ENCODE measurements at regions not wholly inside any gene's neighbourhood (a gene's known extent, or its start where the extent isn't known, plus 50 kb on each side); places are given as distances from the start of the nearest gene placed in this dataset.

DNA sequence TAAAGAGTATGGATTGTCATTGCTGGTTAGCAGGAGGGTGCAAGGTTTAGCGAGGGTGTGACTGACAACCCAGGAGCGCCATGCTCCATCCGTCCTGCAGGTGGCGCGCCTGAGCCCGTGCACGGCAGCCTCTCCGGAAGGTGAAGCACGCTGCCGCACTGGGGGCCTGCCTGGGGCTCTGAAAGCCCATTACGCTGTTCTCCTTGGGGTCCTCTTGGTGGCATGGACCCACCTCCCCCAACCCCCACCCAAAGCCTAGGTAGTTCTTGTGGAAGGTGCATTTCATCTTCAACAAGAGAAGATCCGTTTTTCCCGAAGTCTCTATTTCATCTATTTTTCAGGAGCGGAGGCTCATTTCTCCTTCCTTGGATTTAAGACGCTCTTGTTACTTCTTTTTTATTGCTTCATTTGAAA, 197.4 kb upstream of the KCNG1 start:
- DNase-seq = peak in 21 of 51 donors; percentile 0 to 63 (median 13)

GRCh38 chr20:51219544-51219943, 196.6 kb upstream of the KCNG1 start:
- DNase-seq = no peak

DNA sequence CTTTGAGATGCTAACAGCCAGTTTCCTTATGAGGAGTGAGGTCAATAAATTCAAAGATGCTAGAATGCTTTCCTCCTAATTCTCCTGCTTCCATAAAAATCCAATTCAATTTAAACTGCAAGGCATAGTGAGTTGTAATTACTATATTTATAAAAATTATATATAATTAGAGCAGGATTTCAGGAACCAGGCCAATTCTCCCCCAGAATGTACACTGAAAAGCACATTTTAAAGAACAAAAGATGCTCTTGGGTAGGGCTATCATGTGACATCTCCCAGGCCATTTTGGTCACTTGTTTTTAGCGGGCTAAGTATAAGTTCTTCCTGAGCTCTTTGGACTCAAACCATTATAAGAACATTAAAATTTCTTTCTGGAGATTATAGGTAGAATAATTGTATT, 195.7 kb upstream of the KCNG1 start:
- no peak for DNase-seq

- DNase-seq = no peak
Measured at GRCh38 chr20:51217347-51218045, 194.6 kb upstream of the KCNG1 start.

DNA sequence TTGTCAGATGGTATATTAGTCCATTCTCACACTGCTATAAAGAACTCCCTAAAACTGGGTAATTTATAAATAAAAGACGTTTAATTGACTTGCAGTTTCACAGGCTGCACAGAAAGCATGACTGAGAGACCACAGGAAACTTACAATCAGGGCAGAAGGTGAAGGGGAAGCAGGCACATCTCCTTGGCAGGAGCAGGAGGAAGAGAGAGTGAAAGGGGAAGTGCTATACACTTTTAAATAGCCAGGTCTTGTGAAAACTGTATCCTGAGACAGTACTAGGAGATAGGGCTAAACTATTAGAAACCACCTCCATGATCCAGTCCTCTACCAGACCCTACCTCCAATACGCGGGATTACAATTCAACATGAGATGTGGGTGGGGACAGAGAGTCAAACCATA, 193.9 kb upstream of the KCNG1 start:
- DNase-seq = no peak

DNA sequence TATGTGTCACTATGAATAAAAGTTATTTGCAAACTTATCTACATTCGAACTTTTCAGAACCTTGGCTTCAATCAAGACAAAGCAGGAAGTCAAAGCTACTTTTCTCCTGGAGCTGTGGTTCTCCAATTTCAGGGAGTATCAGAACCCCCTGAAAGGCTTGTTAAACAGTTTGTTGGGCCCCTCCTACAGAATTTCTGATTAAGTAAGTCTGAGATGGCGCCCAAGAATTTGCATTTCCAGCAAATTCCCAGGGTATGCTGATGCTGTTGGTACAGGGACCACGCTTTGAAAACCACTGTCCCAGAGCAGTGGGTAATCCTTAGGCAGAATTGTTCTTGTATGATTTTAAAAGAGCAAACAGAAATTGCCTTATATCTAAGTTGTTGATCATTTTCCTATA, 189.9 kb upstream of the KCNG1 start:
- no peak for DNase-seq

- no peak for DNase-seq
Measured at GRCh38 chr20:51211191-51211590, 188.3 kb upstream of the KCNG1 start.

GRCh38 chr20:51210084-51210483, 187.2 kb upstream of the KCNG1 start:
- DNase-seq = no peak

GRCh38 chr20:51208162-51208561, 185.3 kb upstream of the KCNG1 start:
- no peak for DNase-seq

DNA sequence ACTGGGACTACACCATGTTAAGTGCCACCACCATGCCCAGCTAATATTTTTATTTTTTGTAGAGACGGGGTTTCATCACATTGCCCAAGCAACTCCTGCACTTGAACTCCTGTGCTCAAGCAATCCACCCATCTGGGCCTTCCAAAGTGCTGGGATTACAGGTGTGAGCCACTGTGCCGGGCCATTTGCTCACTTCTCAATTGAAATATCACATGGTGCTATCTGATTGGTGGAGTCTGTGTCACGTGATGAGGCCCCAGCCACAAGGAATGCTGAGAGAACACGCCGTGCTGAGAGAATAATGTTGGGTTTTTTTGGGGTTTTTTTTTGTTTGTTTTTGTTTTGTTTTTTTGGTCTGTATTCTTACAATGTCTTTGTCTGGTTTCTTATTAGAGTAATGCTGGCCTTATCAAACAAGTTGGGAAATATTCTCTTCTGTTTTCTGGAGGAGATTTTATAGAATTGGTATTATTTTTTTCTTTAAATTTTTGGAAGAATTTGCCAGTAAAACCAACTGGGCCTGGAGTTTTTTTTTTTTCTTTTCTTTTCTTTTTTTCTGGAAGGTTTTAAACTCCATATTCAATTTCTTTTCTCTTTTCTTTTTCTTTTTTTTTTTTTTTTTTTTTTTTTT, 183.2 kb upstream of the KCNG1 start:
- DNase-seq = no peak

DNA sequence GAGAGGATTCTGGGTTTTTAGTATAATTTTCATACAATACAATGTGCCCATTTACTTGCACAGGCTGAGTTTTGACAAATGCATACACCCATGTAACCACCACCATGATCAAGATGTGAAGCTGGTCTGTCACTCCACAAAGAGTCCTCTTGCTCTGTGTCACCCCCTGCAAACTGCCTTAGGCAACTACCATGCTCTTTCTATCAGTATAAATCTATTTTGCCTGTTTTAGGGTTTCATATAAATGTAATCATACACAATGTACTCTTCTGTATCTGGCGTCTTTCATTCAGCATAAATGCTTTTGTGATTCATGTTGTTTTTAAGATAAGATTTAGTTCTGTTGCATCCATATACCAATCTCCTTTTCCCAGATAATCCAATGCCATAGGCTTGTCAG, 181.9 kb upstream of the KCNG1 start:
- no peak for DNase-seq

GRCh38 chr20:51204051-51204715, 181.3 kb upstream of the KCNG1 start:
- DNase-seq = no peak

DNA sequence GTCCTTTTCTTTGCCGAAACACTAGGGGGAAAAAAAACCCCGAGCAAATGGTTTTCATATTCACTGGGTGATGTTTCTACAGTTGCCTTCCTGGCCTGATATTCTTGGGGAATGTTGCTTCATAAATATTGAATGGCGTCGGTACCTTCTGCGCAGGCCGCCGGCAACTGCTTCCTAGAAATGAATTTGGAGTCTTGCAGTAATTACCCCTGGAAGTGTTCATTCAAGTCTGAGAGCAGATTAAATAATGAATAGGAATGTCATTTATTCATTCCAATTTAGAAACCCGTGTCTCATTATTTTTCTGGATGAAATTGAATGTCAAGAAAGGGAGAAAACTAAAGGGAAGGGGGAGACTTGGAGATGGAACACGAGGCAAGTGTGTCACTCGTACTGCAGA, 179.4 kb upstream of the KCNG1 start:
- no peak for DNase-seq

DNA sequence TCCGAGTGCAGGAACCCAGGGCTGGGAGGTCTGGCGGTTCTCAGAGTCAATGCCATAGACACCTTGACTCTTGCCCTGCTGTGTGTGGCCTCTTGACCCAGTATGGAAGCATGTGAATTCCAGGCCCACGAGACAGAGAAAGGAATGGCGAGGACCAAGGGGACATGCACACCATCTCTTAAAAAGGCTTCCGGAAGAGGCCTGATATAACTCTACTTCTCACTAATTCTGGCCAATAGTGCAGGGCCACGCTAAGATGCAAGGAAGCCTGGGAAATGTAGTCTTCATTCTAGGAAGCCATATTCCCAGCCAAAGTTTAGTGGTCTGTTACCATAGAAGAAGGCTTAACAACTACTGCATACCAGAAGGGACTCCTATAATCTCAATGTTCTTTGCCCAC, 177.0 kb upstream of the KCNG1 start:
- DNase-seq = no peak

- DNase-seq = no peak
Measured at GRCh38 chr20:51198876-51199523, 176.1 kb upstream of the KCNG1 start.

DNA sequence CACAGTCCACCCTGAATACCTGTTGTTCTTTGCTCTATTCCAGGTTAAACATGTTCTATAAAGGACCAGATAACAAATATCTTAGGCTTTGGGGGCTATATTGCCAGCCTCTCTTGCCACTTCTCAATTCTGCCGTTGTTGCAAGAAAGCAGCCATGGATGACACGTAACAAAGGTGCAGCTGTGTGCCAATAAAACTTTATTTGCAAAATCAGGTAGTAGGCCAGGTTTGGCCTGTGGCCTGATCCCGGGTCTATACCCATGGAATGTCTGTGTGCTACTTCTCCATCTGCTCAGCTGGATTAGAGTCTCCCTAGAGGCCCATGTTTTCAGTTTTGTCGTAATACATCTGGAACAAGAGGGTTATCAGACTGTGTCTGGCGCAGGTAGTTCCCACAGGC, 175.3 kb upstream of the KCNG1 start:
- no peak for DNase-seq

DNA sequence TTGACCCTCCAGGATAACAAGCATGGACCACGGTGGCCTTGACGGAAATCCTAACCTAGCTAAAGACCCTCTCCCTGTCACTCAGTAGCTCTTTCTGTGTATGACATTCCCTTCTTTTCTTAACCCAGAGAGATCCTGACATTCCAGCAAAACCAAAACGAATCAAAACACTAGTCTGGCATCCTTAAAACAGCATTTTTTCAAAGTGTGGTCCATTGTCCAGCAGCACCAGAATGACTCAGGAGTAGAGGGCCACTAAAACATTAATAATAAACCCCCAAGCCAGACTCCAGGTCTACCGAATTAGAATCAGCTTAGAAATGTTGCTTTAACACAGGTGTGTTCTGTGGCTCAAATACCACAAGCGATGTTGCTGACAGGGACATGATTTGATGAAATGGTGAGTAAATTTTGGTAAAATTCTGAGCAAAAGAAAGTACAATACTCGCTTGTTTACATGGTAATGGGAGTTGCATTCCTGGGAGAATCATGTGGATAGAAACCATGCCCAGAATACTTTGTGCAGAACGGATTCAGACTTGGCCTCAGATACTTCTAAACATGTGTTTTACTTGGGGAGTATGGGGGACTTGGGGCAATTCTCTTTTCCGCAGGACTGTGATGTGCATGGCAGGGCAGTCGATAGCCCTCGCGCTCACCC, 174.2 kb upstream of the KCNG1 start:
- DNase-seq = no peak

GRCh38 chr20:51195990-51196389, 173.1 kb upstream of the KCNG1 start:
- no peak for DNase-seq

GRCh38 chr20:51195419-51195901, 172.6 kb upstream of the KCNG1 start:
- no peak for DNase-seq

DNA sequence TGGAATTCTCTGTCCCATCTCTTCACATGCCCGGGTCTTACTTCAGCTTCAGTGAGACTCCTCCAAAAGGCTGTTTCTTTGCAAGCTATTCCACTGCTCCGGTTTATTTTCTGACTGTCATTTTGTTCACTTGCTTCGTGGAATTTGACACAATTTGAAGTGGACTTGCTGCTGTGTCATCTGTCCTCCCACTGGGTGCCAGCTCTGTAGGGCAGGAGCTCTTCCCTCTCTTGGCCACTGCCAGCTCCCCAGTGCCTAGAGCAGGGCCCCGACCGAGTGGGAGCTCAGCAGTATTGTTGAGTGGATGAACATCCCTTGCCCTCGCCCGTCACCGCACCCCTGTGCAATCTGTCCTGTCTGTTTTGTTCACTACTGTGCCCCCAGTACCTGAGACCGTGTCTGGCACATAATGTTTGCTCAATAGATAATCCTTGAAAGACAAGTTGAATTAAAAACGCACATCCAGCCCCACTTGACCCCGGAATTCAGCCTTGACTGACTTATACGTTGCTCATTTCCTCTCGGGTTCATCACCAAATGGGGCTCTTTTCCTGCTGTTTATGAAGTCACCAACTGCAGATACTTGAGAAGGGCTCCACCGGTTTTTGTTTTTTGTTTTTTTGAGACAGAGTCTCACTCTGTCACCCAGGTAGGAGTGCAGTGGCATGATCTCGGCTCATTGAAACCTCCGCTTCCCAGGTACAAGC, 170.3 kb upstream of the KCNG1 start:
- no peak for DNase-seq

GRCh38 chr20:51190783-51191180, 167.9 kb upstream of the KCNG1 start:
- DNase-seq = peak in 1 of 51 donors; percentile 18

Measured in hypothalamus (tissue), 51 donors.